H1 (cell line): ENCODE measurements at regions not wholly inside any gene's neighbourhood (a gene's known extent, or its start where the extent isn't known, plus 50 kb on each side); places are given as distances from the start of the nearest gene placed in this dataset.

Source experiments
- CTCF ChIA-PET: fragments of 300-600 bp; sonication (Branson Sonifier 250); formaldehyde crosslinking; loops from one replicate; lab custom pipeline; 2021; ENCODE audit not compliant: partially characterized antibody; lab: Charles Lee
- POLR2A ChIA-PET: fragments of 300-600 bp; sonication (Branson Sonifier 250); formaldehyde crosslinking; loops from one replicate; lab custom pipeline; 2021; ENCODE audit warnings: inconsistent platforms; ENCODE audit not compliant: partially characterized antibody; lab: Charles Lee
- DNase-seq, 2 experiments: peaks; one replicate each; pipeline versions ENCODE4 v3.0.0 to v3.0.0-alpha.2; 2010 to 2022; ENCODE audit warnings: low spot score in 2 of 2, low read depth in 1 of 2, mixed read lengths in 1 of 2
- FAIRE-seq: peaks from 2 replicates; lab custom pipeline; 2011; peaks lifted over from hg19 to GRCh38; lab: Jason Lieb, UNC
- H2AFZ ChIP-seq: 2 replicates; pipeline ENCODE4 v1.8.1; 2012; ENCODE audit warnings: low read length, inconsistent platforms
- H2AK5ac ChIP-seq: 2 replicates; pipeline ENCODE4 v1.6.1; 2013; ENCODE audit warnings: low read depth, low read length
- H2BK120ac ChIP-seq: replicated peaks from 2 replicates; pipeline ENCODE3; 2013; ENCODE audit warnings: low read depth, low read length, inconsistent platforms
- H2BK12ac ChIP-seq: 2 replicates; pipeline ENCODE4 v1.6.1; 2013; ENCODE audit warnings: low read depth, low read length
- H2BK15ac ChIP-seq: 2 replicates; pipeline ENCODE4 v1.6.1; 2013; ENCODE audit warnings: low read length
- H2BK20ac ChIP-seq: 2 replicates; pipeline ENCODE4 v1.6.1; 2013; ENCODE audit warnings: low read length
- H2BK5ac ChIP-seq: 2 replicates; pipeline ENCODE4 v1.6.1; 2013; ENCODE audit warnings: low read depth, low read length
- H3K14ac ChIP-seq: 2 replicates; pipeline ENCODE4 v1.6.1; 2013; ENCODE audit warnings: inconsistent platforms; ENCODE audit not compliant: insufficient read length
- H3K18ac ChIP-seq: 2 replicates; pipeline ENCODE4 v1.6.1; 2013; ENCODE audit warnings: low read length; ENCODE audit errors: extremely low read depth
- H3K23ac ChIP-seq: 2 replicates; pipeline ENCODE4 v1.6.1; 2013; ENCODE audit warnings: inconsistent platforms; ENCODE audit not compliant: insufficient read length
- H3K23me2 ChIP-seq: 2 replicates; pipeline ENCODE4 v1.6.1; 2013; ENCODE audit warnings: low read depth, low read length
- H3K27ac ChIP-seq: 2 replicates; pipeline ENCODE4 v1.6.1; 2011; ENCODE audit warnings: low read depth, low read length, inconsistent platforms
- H3K27me3 ChIP-seq, 4 experiments: replicated peaks in 1 of 4; 1 replicate in 1 of 4; 2 replicates in 3 of 4; pipeline versions ENCODE4 v1.6.1 to v1.8.1; 2011 to 2013; ENCODE audit warnings: low read length in 3 of 4, mild to moderate bottlenecking in 3 of 4, inconsistent platforms in 2 of 4, mixed read lengths in 2 of 4, moderate library complexity in 1 of 4; ENCODE audit not compliant: control insufficient read depth in 3 of 4, insufficient read depth in 3 of 4; ENCODE audit errors: extremely low read depth in 1 of 4
- H3K36me3 ChIP-seq, 4 experiments: 2 replicates each; pipeline versions ENCODE4 v1.6.1 to v1.8.1; 2011 to 2013; ENCODE audit warnings: mild to moderate bottlenecking in 4 of 4, low read length in 3 of 4, moderate library complexity in 2 of 4, control low read depth in 1 of 4, inconsistent platforms in 1 of 4; ENCODE audit not compliant: insufficient read depth in 4 of 4, control insufficient read depth in 2 of 4
- H3K4ac ChIP-seq: replicated peaks from 2 replicates; pipeline ENCODE3; 2013; ENCODE audit warnings: low read length, low read depth, mixed read lengths, inconsistent platforms; ENCODE audit not compliant: insufficient read length
- H3K4me1 ChIP-seq, 4 experiments: replicated peaks in 1 of 4; 1 replicate in 1 of 4; 2 replicates in 3 of 4; pipeline versions ENCODE4 v1.6.1 to v1.8.1; 2011 to 2013; ENCODE audit warnings: low read length in 3 of 4, inconsistent platforms in 2 of 4, mixed read lengths in 1 of 4; ENCODE audit not compliant: insufficient read depth in 4 of 4, control insufficient read depth in 3 of 4
- H3K4me2 ChIP-seq, 2 experiments: 2 replicates each; pipeline versions ENCODE4 v1.6.1 to v1.8.1; 2011 to 2013; ENCODE audit warnings: low read depth in 2 of 2, low read length in 2 of 2, control low read depth in 1 of 2, inconsistent platforms in 1 of 2, mild to moderate bottlenecking in 1 of 2; ENCODE audit not compliant: insufficient read depth in 1 of 2
- H3K4me3 ChIP-seq, 4 experiments: fragments of 200-600, 300-600 bp in 1 of 4; sonication (generic), shearing (Covaris generic), sonication (Bioruptor Twin) in 1 of 4; 2 replicates each; pipeline versions ENCODE4 v1.5.1 to v1.8.1; 2011 to 2016; ENCODE audit warnings: low read length in 4 of 4, low read depth in 3 of 4, control low read depth in 2 of 4, inconsistent platforms in 2 of 4, mild to moderate bottlenecking in 2 of 4, mixed read lengths in 1 of 4, moderate library complexity in 1 of 4; ENCODE audit not compliant: insufficient read depth in 2 of 4; ENCODE audit errors: extremely low read depth in 1 of 4
- H3K56ac ChIP-seq: replicated peaks from 2 replicates; pipeline ENCODE3; 2013; ENCODE audit warnings: low read depth, mild to moderate bottlenecking, mixed read lengths, low read length, inconsistent platforms; ENCODE audit not compliant: insufficient read length
- H3K79me1 ChIP-seq: 2 replicates; pipeline ENCODE4 v1.6.1; 2013; ENCODE audit warnings: low read depth, low read length, control low read depth
- H3K79me2 ChIP-seq, 2 experiments: 2 replicates each; pipeline versions ENCODE4 v1.6.1 to v1.8.1; 2012 to 2013; ENCODE audit warnings: low read length in 2 of 2, mild to moderate bottlenecking in 2 of 2, inconsistent platforms in 1 of 2; ENCODE audit not compliant: insufficient read depth in 2 of 2, control insufficient read depth in 1 of 2
- H3K9ac ChIP-seq, 4 experiments: replicated peaks in 1 of 4; 1 replicate in 1 of 4; 2 replicates in 3 of 4; pipeline versions ENCODE4 v1.6.1 to v1.8.1; 2011 to 2013; ENCODE audit warnings: low read depth in 3 of 4, low read length in 3 of 4, control low read depth in 2 of 4, mild to moderate bottlenecking in 2 of 4, moderate library complexity in 2 of 4, inconsistent platforms in 1 of 4; ENCODE audit errors: extremely low read depth in 1 of 4
- H3K9me3 ChIP-seq, 2 experiments: 2 replicates each; pipeline versions ENCODE4 v1.6.1 to v1.8.1; 2012 to 2013; ENCODE audit warnings: mild to moderate bottlenecking in 2 of 2, moderate library complexity in 2 of 2, control low read depth in 1 of 2, inconsistent platforms in 1 of 2, low read depth in 1 of 2, low read length in 1 of 2, mixed read lengths in 1 of 2; ENCODE audit not compliant: insufficient read depth in 2 of 2
- H4K20me1 ChIP-seq, 2 experiments: replicated peaks in 1 of 2; 2 replicates each; pipeline versions ENCODE3 to v1.8.1; 2011 to 2013; ENCODE audit warnings: inconsistent platforms in 2 of 2, low read length in 2 of 2, mild to moderate bottlenecking in 1 of 2; ENCODE audit not compliant: insufficient read depth in 2 of 2, control insufficient read depth in 1 of 2
- H4K5ac ChIP-seq: 2 replicates; pipeline ENCODE4 v1.6.1; 2013; ENCODE audit warnings: low read length, low read depth, mixed read lengths, inconsistent platforms; ENCODE audit not compliant: insufficient read length
- H4K8ac ChIP-seq: 2 replicates; pipeline ENCODE4 v1.8.0; 2013; ENCODE audit warnings: mild to moderate bottlenecking, moderate library complexity, low read length, inconsistent platforms; ENCODE audit not compliant: insufficient read depth; ENCODE audit errors: extremely low read depth
- H4K91ac ChIP-seq: replicated peaks from 2 replicates; pipeline ENCODE3; 2013; ENCODE audit warnings: low read length, mixed read lengths, inconsistent platforms; ENCODE audit not compliant: insufficient read length
- ASH2L ChIP-seq: fragments of 200-600, 300-600 bp; sonication (generic); IDR thresholded peaks from one replicate; pipeline ENCODE4 v1.7.1; 2017; ENCODE audit warnings: low read length
- ATF3 ChIP-seq: IDR thresholded peaks from 2 replicates; pipeline ENCODE4 v1.6.1; 2011; ENCODE audit warnings: low read depth, mild to moderate bottlenecking, low read length; ENCODE audit not compliant: insufficient read depth
- CBX5 ChIP-seq: fragments of 300-800, 300-1000 bp; sonication (generic); IDR thresholded peaks from 2 replicates; pipeline ENCODE4 v1.7.1; 2016; ENCODE audit warnings: antibody characterized with exemption, low read length, low read depth
- EGR1 ChIP-seq: IDR thresholded peaks from 2 replicates; pipeline ENCODE4 v1.6.1; 2011; ENCODE audit warnings: low read depth, low read length, borderline replicate concordance
- EP300 ChIP-seq, 2 experiments: IDR thresholded peaks; 1 replicate in 1 of 2; 2 replicates in 1 of 2; pipeline ENCODE4 v1.6.1; 2011 to 2012; ENCODE audit warnings: low read depth in 2 of 2, low read length in 2 of 2, mild to moderate bottlenecking in 2 of 2, borderline replicate concordance in 1 of 2, inconsistent platforms in 1 of 2, moderate library complexity in 1 of 2
- EZH2 ChIP-seq: fragments of 200-600 bp; sonication (generic); IDR thresholded peaks from 2 replicates; pipeline ENCODE4 v1.7.1; 2012; ENCODE audit warnings: low read depth, mild to moderate bottlenecking, moderate library complexity, low read length, inconsistent platforms; ENCODE audit not compliant: severe bottlenecking
- RBBP5 ChIP-seq: IDR thresholded peaks from 2 replicates; pipeline ENCODE4 v1.7.1; 2012; ENCODE audit warnings: low read depth, mild to moderate bottlenecking, inconsistent platforms, low read length, moderate library complexity, borderline replicate concordance
- RNF2 ChIP-seq: fragments of 200-900, 300-1000 bp; sonication (generic); IDR thresholded peaks from 2 replicates; pipeline ENCODE4 v1.7.1; 2016; ENCODE audit warnings: borderline replicate concordance, low read depth, mild to moderate bottlenecking, antibody characterized with exemption, low read length; ENCODE audit not compliant: poor library complexity, severe bottlenecking; ENCODE audit errors: missing control alignments
- TEAD4 ChIP-seq: IDR thresholded peaks from 2 replicates; pipeline ENCODE4 v1.6.1; 2012; ENCODE audit warnings: low read depth, low read length, inconsistent platforms, mixed read lengths
- WGBS, 2 experiments: shearing (Covaris generic) in 1 of 2; methylation state at CpG; one replicate each; pipeline versions ENCODE4 v1.1.6 to v1.1.7; 2013 to 2015; ENCODE audit warnings: low lambda C conversion rate in 2 of 2, mixed read lengths in 2 of 2, inconsistent platforms in 1 of 2, low coverage in 1 of 2, missing lambda C conversion rate in 1 of 2; ENCODE audit not compliant: insufficient replicate concordance in 2 of 2, insufficient coverage in 1 of 2, insufficient read length in 1 of 2; ENCODE audit errors: extremely low coverage in 1 of 2, missing lambda C conversion rate in 1 of 2; 5-methylcytosine and 5-hydroxymethylcytosine counted together

- no peaks in the 10 kb centered on the region for H3K36me3 ChIP-seq
- no peaks in the 10 kb centered on the region for H3K27me3 ChIP-seq
- no peak for DNase-seq
- POLR2A ChIA-PET, result no interaction called here
- H2AFZ ChIP-seq, result no peak overlapping the region
- no peak overlapping the region for H4K8ac ChIP-seq
- TF ChIP-seq RNF2, result no peak
- TF ChIP-seq RBBP5, result no peak
- no peak for TF ChIP-seq EZH2
- TF ChIP-seq EGR1, result no peak
- no peak for TF ChIP-seq EP300 (IDR thresholded peaks at IDR 0.05; ENCODE audit: borderline replicate concordance in 1 of 2, low read depth in 2 of 2, low read length in 2 of 2)
- TF ChIP-seq CBX5, result no peak
- TF ChIP-seq TEAD4, result no peak
- no peak for TF ChIP-seq ATF3
- no peak for TF ChIP-seq ASH2L
- H4K5ac ChIP-seq, result no peak overlapping the region
- H3K79me1 ChIP-seq, result no peaks in the 10 kb centered on the region
- H2BK12ac ChIP-seq, result no peak overlapping the region
- H3K23me2 ChIP-seq, result no peaks in the 10 kb centered on the region
- H2BK120ac ChIP-seq, result no peak overlapping the region
- no peak overlapping the region for H2BK20ac ChIP-seq
- H3K4ac ChIP-seq, result no peak overlapping the region
- H3K9ac ChIP-seq, result no peak overlapping the region
- H2BK15ac ChIP-seq, result no peak overlapping the region
- H3K18ac ChIP-seq, result no peak overlapping the region
- no peak overlapping the region for H3K4me3 ChIP-seq
- H3K79me2 ChIP-seq, result no peaks in the 10 kb centered on the region
- peaks cover 0 to 4% (median 0%) of the 10 kb centered on the region in 4 experiments; a peak in 1 of 7 replicates for H3K4me1 ChIP-seq
- H3K14ac ChIP-seq, result no peak overlapping the region
- H3K4me2 ChIP-seq, result no peak overlapping the region
- no peak for FAIRE-seq
- no peaks in the 10 kb centered on the region for H3K9me3 ChIP-seq
- H4K91ac ChIP-seq, result no peak overlapping the region
- H4K20me1 ChIP-seq, result no peaks in the 10 kb centered on the region
- H3K23ac ChIP-seq, result no peak overlapping the region
- no peak overlapping the region for H2AK5ac ChIP-seq
- no peak overlapping the region for H3K27ac ChIP-seq
- no peak overlapping the region for H3K56ac ChIP-seq
- CTCF ChIA-PET, result interaction anchor here (0.9 to 1.2 kb wide), 3 partner anchors 9 to 151 kb away, joined by 3 read pairs; no protein-coding TSS in a partner anchor
- no peak overlapping the region for H2BK5ac ChIP-seq
- 79% methylated on average over 9 of the region's 12 CpGs; no CpG with 5 or more reads in 1 of the 2 experiments for WGBS, 2 experiments
These were observed 94.2 kb downstream of the PJA1 start for GRCh38 chrX:69070949-69071650.
